NCI-H2196 (cell line): ENCODE measurements at regions not wholly inside any gene's neighbourhood (a gene's known extent, or its start where the extent isn't known, plus 50 kb on each side); places are given as distances from the start of the nearest gene placed in this dataset.

ENCODE experiments used
- DNase-seq: peaks from one replicate; lab custom pipeline; 2025; ENCODE audit not compliant: unreplicated experiment; lab: John Stamatoyannopoulos, UW

GRCh38 chr1:104456724-104457123 is 707.0 kb downstream of the AMY1C start:
- no peak for DNase-seq

- no peak for DNase-seq
Observed at GRCh38 chr1:104459886-104460285, 710.2 kb downstream of the AMY1C start.

GRCh38 chr1:104460880-104461279 is 711.2 kb downstream of the AMY1C start:
- no peak for DNase-seq

- DNase-seq = no peak
Observed at GRCh38 chr1:104463126-104463697, 713.5 kb downstream of the AMY1C start.

- DNase-seq = no peak
Observed at GRCh38 chr1:104466068-104466467, 716.4 kb downstream of the AMY1C start.

- no peak for DNase-seq
Observed at GRCh38 chr1:104467590-104467989, 717.9 kb downstream of the AMY1C start.

- DNase-seq = no peak
Observed at GRCh38 chr1:104468282-104468681, 718.6 kb downstream of the AMY1C start.

GRCh38 chr1:104476126-104476525 is 726.4 kb downstream of the AMY1C start:
- no peak for DNase-seq

- DNase-seq = no peak
Observed at GRCh38 chr1:104488296-104489015, 738.8 kb downstream of the AMY1C start.

GRCh38 chr1:104526158-104526795 is 776.6 kb downstream of the AMY1C start:
- DNase-seq = no peak

- no peak for DNase-seq
Observed at GRCh38 chr1:104531990-104532389, 782.3 kb downstream of the AMY1C start.

GRCh38 chr1:104574620-104575019 is 824.9 kb downstream of the AMY1C start:
- no peak for DNase-seq

- no peak for DNase-seq
Observed at GRCh38 chr1:104592926-104593325, 843.2 kb downstream of the AMY1C start.

GRCh38 chr1:104593413-104594187 is 843.9 kb downstream of the AMY1C start:
- DNase-seq = no peak

- no peak for DNase-seq
Observed at GRCh38 chr1:104617474-104617873, 867.8 kb downstream of the AMY1C start.

GRCh38 chr1:104621221-104621620 is 871.5 kb downstream of the AMY1C start:
- no peak for DNase-seq

GRCh38 chr1:104624538-104624937 is 874.8 kb downstream of the AMY1C start:
- no peak for DNase-seq

GRCh38 chr1:104629589-104629988 is 879.9 kb downstream of the AMY1C start:
- no peak for DNase-seq

- DNase-seq = no peak
Observed at GRCh38 chr1:104630567-104631149, 881.0 kb downstream of the AMY1C start.

- DNase-seq = no peak
Observed at GRCh38 chr1:104636581-104636980, 886.9 kb downstream of the AMY1C start.

GRCh38 chr1:104646233-104646632 is 896.5 kb downstream of the AMY1C start:
- DNase-seq = no peak
